ENCODE measurements at regions not wholly inside any gene's neighbourhood (a gene's known extent, or its start where the extent isn't known, plus 50 kb on each side); places are given as distances from the start of the nearest gene placed in this dataset.

GRCh38 chr3:76367281-76367680, 581.9 kb upstream of the ZNF717 start:
- no TSS peak for BruUV-seq (replicated peaks)
- CTCF ChIA-PET: no interaction called here
- ATAC-seq: no peak
- H3K27me3 ChIP-seq (ENCODE audit: control insufficient read depth, insufficient read depth, low read length): no peaks in the 10 kb centered on the region
- no peak for DNase-seq (ENCODE audit: low read depth, low spot score)
- no peak overlapping the region for H3K27ac ChIP-seq (ENCODE audit: low read length)
- no peaks in the 10 kb centered on the region for H3K4me1 ChIP-seq (ENCODE audit: control insufficient read depth, insufficient read depth, low read length)
- H3K36me3 ChIP-seq (ENCODE audit: control insufficient read depth, insufficient read depth, low read length): no peaks in the 10 kb centered on the region
- no peak overlapping the region for H3K4me3 ChIP-seq (ENCODE audit: low read depth in 2 of 2, low read length in 2 of 2)
- in situ Hi-C loops (cut with HindIII; ENCODE audit: low pct_unique_long_range_greater_than_20kb, low sequenced_read_pairs): no loop called here
- TF ChIP-seq POLR2AphosphoS5 (IDR thresholded peaks at IDR 0.05; ENCODE audit: low read depth, low read length) (no peak), TCF7L2 (IDR thresholded peaks at IDR 0.05; ENCODE audit: low read depth, low read length) (no peak)
- intact Hi-C loops (cut with micrococcal nuclease; ENCODE audit: unreplicated experiment): no loop called here
- no peaks in the 10 kb centered on the region for H3K9me3 ChIP-seq (ENCODE audit: control insufficient read depth, insufficient read depth, low read depth, low read length)
- POLR2A ChIA-PET: no interaction called here

GRCh38 chr3:76369170-76369569, 583.8 kb upstream of the ZNF717 start:
- Histone ChIP-seq H3K36me3 (ENCODE audit: control insufficient read depth, insufficient read depth, low read length) (no peaks in the 10 kb centered on the region), H3K27me3 (ENCODE audit: control insufficient read depth, insufficient read depth, low read length) (no peaks in the 10 kb centered on the region), H3K27ac (ENCODE audit: low read length) (no peak overlapping the region), H3K9me3 (ENCODE audit: control insufficient read depth, insufficient read depth, low read depth, low read length) (no peaks in the 10 kb centered on the region), H3K4me3 (ENCODE audit: low read depth in 2 of 2, low read length in 2 of 2) (no peak overlapping the region), H3K4me1 (ENCODE audit: control insufficient read depth, insufficient read depth, low read length) (no peaks in the 10 kb centered on the region)
- no TSS peak for BruUV-seq (replicated peaks)
- ATAC-seq (no peak), DNase-seq (ENCODE audit: low read depth, low spot score) (no peak)
- in situ Hi-C loops (cut with HindIII; ENCODE audit: low pct_unique_long_range_greater_than_20kb, low sequenced_read_pairs): no loop called here
- intact Hi-C loops (cut with micrococcal nuclease; ENCODE audit: unreplicated experiment): no loop called here
- POLR2A ChIA-PET: no interaction called here
- TF ChIP-seq CTCF (IDR thresholded peaks at IDR 0.05): no peak; the same call in 1 of the 2 replicates
- TF ChIP-seq POLR2AphosphoS5 (IDR thresholded peaks at IDR 0.05; ENCODE audit: low read depth, low read length): no peak
- TF ChIP-seq SIN3A (IDR thresholded peaks at IDR 0.05; ENCODE audit: borderline replicate concordance, insufficient read depth, low read depth, low read length): no peak
- TF ChIP-seq REST (IDR thresholded peaks at IDR 0.05; ENCODE audit: insufficient read depth in 1 of 2, low read depth in 2 of 2, low read length in 1 of 2): no peak
- no peak for TF ChIP-seq TCF7L2 (IDR thresholded peaks at IDR 0.05; ENCODE audit: low read depth, low read length)
- CTCF ChIA-PET: no interaction called here

GRCh38 chr3:76370749-76371520, 585.6 kb upstream of the ZNF717 start:
- ChIA-PET CTCF (no interaction called here), POLR2A (no interaction called here)
- H3K36me3 ChIP-seq (ENCODE audit: control insufficient read depth, insufficient read depth, low read length): no peaks in the 10 kb centered on the region
- intact Hi-C loops (cut with micrococcal nuclease; ENCODE audit: unreplicated experiment): no loop called here
- no peaks in the 10 kb centered on the region for H3K9me3 ChIP-seq (ENCODE audit: control insufficient read depth, insufficient read depth, low read depth, low read length)
- no TSS peak for BruUV-seq (replicated peaks)
- no peaks in the 10 kb centered on the region for H3K27me3 ChIP-seq (ENCODE audit: control insufficient read depth, insufficient read depth, low read length)
- TF ChIP-seq TCF7L2 (IDR thresholded peaks at IDR 0.05; ENCODE audit: low read depth, low read length) (no peak), SIN3A (IDR thresholded peaks at IDR 0.05; ENCODE audit: borderline replicate concordance, insufficient read depth, low read depth, low read length) (no peak), CTCF (IDR thresholded peaks at IDR 0.05) (no peak), REST (IDR thresholded peaks at IDR 0.05; ENCODE audit: insufficient read depth in 1 of 2, low read depth in 2 of 2, low read length in 1 of 2) (no peak), POLR2AphosphoS5 (IDR thresholded peaks at IDR 0.05; ENCODE audit: low read depth, low read length) (no peak)
- H3K4me3 ChIP-seq (ENCODE audit: low read depth in 2 of 2, low read length in 2 of 2): no peak overlapping the region
- H3K27ac ChIP-seq (ENCODE audit: low read length): no peak overlapping the region
- in situ Hi-C loops (cut with HindIII; ENCODE audit: low pct_unique_long_range_greater_than_20kb, low sequenced_read_pairs): no loop called here
- H3K4me1 ChIP-seq (ENCODE audit: control insufficient read depth, insufficient read depth, low read length): no peaks in the 10 kb centered on the region
- ATAC-seq (no peak), DNase-seq (ENCODE audit: low read depth, low spot score) (no peak)

All from Panc1 (cell line).